ENCODE measurements at regions not wholly inside any gene's neighbourhood (a gene's known extent, or its start where the extent isn't known, plus 50 kb on each side); places are given as distances from the start of the nearest gene placed in this dataset.

- H3K9me3 ChIP-seq (replicated peaks; ENCODE audit: control insufficient read depth, insufficient read depth, low read depth, low read length): no peaks in the 10 kb centered on the region
- WGBS (ENCODE audit: insufficient coverage, low coverage, missing lambda C conversion rate): 2% methylated on average over 5 of the region's 7 CpGs
- FAIRE-seq: no peak
- H3K4me1 ChIP-seq (replicated peaks in 1 of 2; ENCODE audit: control insufficient read depth in 2 of 2, insufficient read depth in 2 of 2, low read length in 2 of 2): no peaks in the 10 kb centered on the region
- H3K27me3 ChIP-seq (ENCODE audit: control insufficient read depth in 2 of 2, insufficient read depth in 2 of 2, low read length in 2 of 2): no peaks in the 10 kb centered on the region
- no peaks in the 10 kb centered on the region for H4K20me1 ChIP-seq (replicated peaks; ENCODE audit: control insufficient read depth, insufficient read depth, low read length)
- intact Hi-C loops (cut with micrococcal nuclease) (no loop called here), in situ Hi-C loops (cut with MboI) (no loop called here)
- H3K36me3 ChIP-seq (ENCODE audit: control insufficient read depth, insufficient read depth, low read length): no peaks in the 10 kb centered on the region
- no peak for ATAC-seq
- no peak for DNase-seq (ENCODE audit: extremely low read depth in 1 of 4, low spot score in 3 of 4)
- no peak for TF ChIP-seq RBM14 (IDR thresholded peaks at IDR 0.05; ENCODE audit: borderline replicate concordance, insufficient read depth, low read depth, low read length)
- TF ChIP-seq XRCC4 (IDR thresholded peaks at IDR 0.05; ENCODE audit: extremely low read depth, insufficient read depth, insufficient read length): no peak
- TF ChIP-seq SPI1 (IDR thresholded peaks at IDR 0.05; ENCODE audit: borderline replicate concordance, low read depth, low read length): no peak
- no peak for TF ChIP-seq ZNF316 (IDR thresholded peaks at IDR 0.05)
- TF ChIP-seq ZNF766 (CRISPR knock-in tag; conservative IDR thresholded peaks at IDR 0.05): no peak
- no peak for TF ChIP-seq LARP7 (IDR thresholded peaks at IDR 0.05)
- TF ChIP-seq ZNF184 (CRISPR knock-in tag; IDR thresholded peaks at IDR 0.05): no peak
- no peak for TF ChIP-seq CBFB (CRISPR knock-in tag; IDR thresholded peaks at IDR 0.05)
- TF ChIP-seq ZC3H8 (IDR thresholded peaks at IDR 0.05): no peak
- TF ChIP-seq TGIF2 (CRISPR knock-in tag; IDR thresholded peaks at IDR 0.05): no peak
- no peak for TF ChIP-seq DDX20 (tag; IDR thresholded peaks at IDR 0.05; ENCODE audit: low read depth)
- no peak for TF ChIP-seq MTA1 (IDR thresholded peaks at IDR 0.05; ENCODE audit: borderline replicate concordance)
- TF ChIP-seq, protein P1, sequence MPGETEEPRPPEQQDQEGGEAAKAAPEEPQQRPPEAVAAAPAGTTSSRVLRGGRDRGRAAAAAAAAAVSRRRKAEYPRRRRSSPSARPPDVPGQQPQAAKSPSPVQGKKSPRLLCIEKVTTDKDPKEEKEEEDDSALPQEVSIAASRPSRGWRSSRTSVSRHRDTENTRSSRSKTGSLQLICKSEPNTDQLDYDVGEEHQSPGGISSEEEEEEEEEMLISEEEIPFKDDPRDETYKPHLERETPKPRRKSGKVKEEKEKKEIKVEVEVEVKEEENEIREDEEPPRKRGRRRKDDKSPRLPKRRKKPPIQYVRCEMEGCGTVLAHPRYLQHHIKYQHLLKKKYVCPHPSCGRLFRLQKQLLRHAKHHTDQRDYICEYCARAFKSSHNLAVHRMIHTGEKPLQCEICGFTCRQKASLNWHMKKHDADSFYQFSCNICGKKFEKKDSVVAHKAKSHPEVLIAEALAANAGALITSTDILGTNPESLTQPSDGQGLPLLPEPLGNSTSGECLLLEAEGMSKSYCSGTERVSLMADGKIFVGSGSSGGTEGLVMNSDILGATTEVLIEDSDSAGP (CRISPR knock-in tag; IDR thresholded peaks at IDR 0.05): no peak
- TF ChIP-seq, protein P2, sequence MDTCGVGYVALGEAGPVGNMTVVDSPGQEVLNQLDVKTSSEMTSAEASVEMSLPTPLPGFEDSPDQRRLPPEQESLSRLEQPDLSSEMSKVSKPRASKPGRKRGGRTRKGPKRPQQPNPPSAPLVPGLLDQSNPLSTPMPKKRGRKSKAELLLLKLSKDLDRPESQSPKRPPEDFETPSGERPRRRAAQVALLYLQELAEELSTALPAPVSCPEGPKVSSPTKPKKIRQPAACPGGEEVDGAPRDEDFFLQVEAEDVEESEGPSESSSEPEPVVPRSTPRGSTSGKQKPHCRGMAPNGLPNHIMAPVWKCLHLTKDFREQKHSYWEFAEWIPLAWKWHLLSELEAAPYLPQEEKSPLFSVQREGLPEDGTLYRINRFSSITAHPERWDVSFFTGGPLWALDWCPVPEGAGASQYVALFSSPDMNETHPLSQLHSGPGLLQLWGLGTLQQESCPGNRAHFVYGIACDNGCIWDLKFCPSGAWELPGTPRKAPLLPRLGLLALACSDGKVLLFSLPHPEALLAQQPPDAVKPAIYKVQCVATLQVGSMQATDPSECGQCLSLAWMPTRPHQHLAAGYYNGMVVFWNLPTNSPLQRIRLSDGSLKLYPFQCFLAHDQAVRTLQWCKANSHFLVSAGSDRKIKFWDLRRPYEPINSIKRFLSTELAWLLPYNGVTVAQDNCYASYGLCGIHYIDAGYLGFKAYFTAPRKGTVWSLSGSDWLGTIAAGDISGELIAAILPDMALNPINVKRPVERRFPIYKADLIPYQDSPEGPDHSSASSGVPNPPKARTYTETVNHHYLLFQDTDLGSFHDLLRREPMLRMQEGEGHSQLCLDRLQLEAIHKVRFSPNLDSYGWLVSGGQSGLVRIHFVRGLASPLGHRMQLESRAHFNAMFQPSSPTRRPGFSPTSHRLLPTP (IDR thresholded peaks at IDR 0.05; ENCODE audit: borderline replicate concordance, extremely low read depth, insufficient read length): no peak
- no peak for TF ChIP-seq DMBX1 (CRISPR knock-in tag; IDR thresholded peaks at IDR 0.05; ENCODE audit: borderline replicate concordance)
- TF ChIP-seq ZNF253 (CRISPR knock-in tag; conservative IDR thresholded peaks at IDR 0.05): no peak
- TF ChIP-seq STAT5B (CRISPR knock-in tag; IDR thresholded peaks at IDR 0.05): no peak
- TF ChIP-seq, protein P3, sequence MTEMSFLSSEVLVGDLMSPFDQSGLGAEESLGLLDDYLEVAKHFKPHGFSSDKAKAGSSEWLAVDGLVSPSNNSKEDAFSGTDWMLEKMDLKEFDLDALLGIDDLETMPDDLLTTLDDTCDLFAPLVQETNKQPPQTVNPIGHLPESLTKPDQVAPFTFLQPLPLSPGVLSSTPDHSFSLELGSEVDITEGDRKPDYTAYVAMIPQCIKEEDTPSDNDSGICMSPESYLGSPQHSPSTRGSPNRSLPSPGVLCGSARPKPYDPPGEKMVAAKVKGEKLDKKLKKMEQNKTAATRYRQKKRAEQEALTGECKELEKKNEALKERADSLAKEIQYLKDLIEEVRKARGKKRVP (CRISPR knock-in tag; IDR thresholded peaks at IDR 0.05): no peak
- TF ChIP-seq, protein P4, sequence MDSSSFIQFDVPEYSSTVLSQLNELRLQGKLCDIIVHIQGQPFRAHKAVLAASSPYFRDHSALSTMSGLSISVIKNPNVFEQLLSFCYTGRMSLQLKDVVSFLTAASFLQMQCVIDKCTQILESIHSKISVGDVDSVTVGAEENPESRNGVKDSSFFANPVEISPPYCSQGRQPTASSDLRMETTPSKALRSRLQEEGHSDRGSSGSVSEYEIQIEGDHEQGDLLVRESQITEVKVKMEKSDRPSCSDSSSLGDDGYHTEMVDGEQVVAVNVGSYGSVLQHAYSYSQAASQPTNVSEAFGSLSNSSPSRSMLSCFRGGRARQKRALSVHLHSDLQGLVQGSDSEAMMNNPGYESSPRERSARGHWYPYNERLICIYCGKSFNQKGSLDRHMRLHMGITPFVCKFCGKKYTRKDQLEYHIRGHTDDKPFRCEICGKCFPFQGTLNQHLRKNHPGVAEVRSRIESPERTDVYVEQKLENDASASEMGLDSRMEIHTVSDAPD (CRISPR knock-in tag; IDR thresholded peaks at IDR 0.05): no peak
- H3K4me2 ChIP-seq (ENCODE audit: insufficient read depth, low read length): no peak overlapping the region
- H3K9me1 ChIP-seq (ENCODE audit: control insufficient read depth, insufficient read depth, low read length): no peaks in the 10 kb centered on the region
- no peak overlapping the region for H3K9ac ChIP-seq (ENCODE audit: insufficient read depth in 1 of 2, low read depth in 2 of 2, low read length in 2 of 2)
- BruUV-seq (replicated peaks): no TSS peak
- H2AFZ ChIP-seq (ENCODE audit: low read depth, low read length): no peak overlapping the region
- no peak overlapping the region for H3K4me3 ChIP-seq
- ChIA-PET CTCF (ENCODE audit: low intra/inter-chr PET ratio) (no interaction called here), POLR2A (no interaction called here)
- H3K27ac ChIP-seq (ENCODE audit: extremely low read depth, low read depth, low read length): no peak overlapping the region
- no peaks in the 10 kb centered on the region for H3K79me2 ChIP-seq (ENCODE audit: control insufficient read depth, insufficient read depth, low read length)
These were observed 357.4 kb downstream of the MLLT3 start for GRCh38 chr9:20264896-20265295.
